ENCODE measurements at regions not wholly inside any gene's neighbourhood (a gene's known extent, or its start where the extent isn't known, plus 50 kb on each side); places are given as distances from the start of the nearest gene placed in this dataset.
"Not testable (repeated sequence)": the region's sequence is repeated elsewhere in the genome, so short reads cannot be mapped to it uniquely, and the experiment has no call there.

GRCh38 chr11:38356255-38356654 lies 1758.2 kb upstream of the RAG2 start:
- Mint-ChIP-seq H3K27ac (no peak overlapping the region), H3K27me3 (no peaks in the 10 kb centered on the region), H3K4me1 (ENCODE audit: unreplicated experiment) (no peaks in the 10 kb centered on the region), H3K36me3 (no peaks in the 10 kb centered on the region), H3K4me3 (no peak overlapping the region), H3K9me3 (no peaks in the 10 kb centered on the region)
- no peak for DNase-seq (ENCODE audit: extremely low spot score, unreplicated experiment)
- TF ChIP-seq CTCF (conservative IDR thresholded peaks at IDR 0.05): no peak

GRCh38 chr11:38345286-38345685 lies 1747.2 kb upstream of the RAG2 start:
- no peaks in the 10 kb centered on the region for H3K4me1 Mint-ChIP-seq (ENCODE audit: unreplicated experiment)
- H3K27me3 Mint-ChIP-seq: no peaks in the 10 kb centered on the region
- no peak overlapping the region for H3K27ac Mint-ChIP-seq
- H3K9me3 Mint-ChIP-seq: peaks cover 5% of the 10 kb centered on the region
- DNase-seq (ENCODE audit: extremely low spot score, unreplicated experiment): no peak
- no peaks in the 10 kb centered on the region for H3K36me3 Mint-ChIP-seq
- no peak for TF ChIP-seq CTCF (conservative IDR thresholded peaks at IDR 0.05)
- no peak overlapping the region for H3K4me3 Mint-ChIP-seq

- H3K36me3 Mint-ChIP-seq; H3K27me3 Mint-ChIP-seq; H3K4me3 Mint-ChIP-seq; H3K27ac Mint-ChIP-seq; H3K4me1 Mint-ChIP-seq (ENCODE audit: unreplicated experiment); DNase-seq (ENCODE audit: extremely low spot score, unreplicated experiment); H3K9me3 Mint-ChIP-seq: not testable (repeated sequence)
These were observed 1743.6 kb upstream of the RAG2 start for GRCh38 chr11:38341612-38342011.

- DNase-seq (ENCODE audit: extremely low spot score, unreplicated experiment): no peak
- no peak overlapping the region for H3K27ac Mint-ChIP-seq
- no peaks in the 10 kb centered on the region for H3K27me3 Mint-ChIP-seq
- no peak for TF ChIP-seq CTCF (conservative IDR thresholded peaks at IDR 0.05)
- no peaks in the 10 kb centered on the region for H3K4me1 Mint-ChIP-seq (ENCODE audit: unreplicated experiment)
- no peaks in the 10 kb centered on the region for H3K36me3 Mint-ChIP-seq
- H3K9me3 Mint-ChIP-seq: no peaks in the 10 kb centered on the region
- no peak overlapping the region for H3K4me3 Mint-ChIP-seq
These were observed 1741.9 kb upstream of the RAG2 start for GRCh38 chr11:38339835-38340440.

- H3K9me3 Mint-ChIP-seq; H3K4me1 Mint-ChIP-seq (ENCODE audit: unreplicated experiment); DNase-seq (ENCODE audit: extremely low spot score, unreplicated experiment); H3K27ac Mint-ChIP-seq; H3K36me3 Mint-ChIP-seq; H3K27me3 Mint-ChIP-seq; H3K4me3 Mint-ChIP-seq: not testable (repeated sequence)
These were observed 1740.0 kb upstream of the RAG2 start for GRCh38 chr11:38338022-38338421.

GRCh38 chr11:38332046-38332445 lies 1734.0 kb upstream of the RAG2 start:
- Mint-ChIP-seq H3K27me3 (no peaks in the 10 kb centered on the region), H3K4me3 (no peak overlapping the region), H3K9me3 (no peaks in the 10 kb centered on the region), H3K36me3 (no peaks in the 10 kb centered on the region), H3K4me1 (ENCODE audit: unreplicated experiment) (no peaks in the 10 kb centered on the region), H3K27ac (no peak overlapping the region)
- no peak for DNase-seq (ENCODE audit: extremely low spot score, unreplicated experiment)
- TF ChIP-seq CTCF (conservative IDR thresholded peaks at IDR 0.05): no peak

GRCh38 chr11:38330578-38330977 lies 1732.5 kb upstream of the RAG2 start:
- Mint-ChIP-seq H3K9me3 (no peaks in the 10 kb centered on the region), H3K36me3 (no peaks in the 10 kb centered on the region), H3K4me3 (no peak overlapping the region), H3K4me1 (ENCODE audit: unreplicated experiment) (no peaks in the 10 kb centered on the region), H3K27me3 (no peaks in the 10 kb centered on the region), H3K27ac (no peak overlapping the region)
- no peak for DNase-seq (ENCODE audit: extremely low spot score, unreplicated experiment)
- TF ChIP-seq CTCF (conservative IDR thresholded peaks at IDR 0.05): no peak
